GM12872 (cell line): ENCODE measurements at regions not wholly inside any gene's neighbourhood (a gene's known extent, or its start where the extent isn't known, plus 50 kb on each side); places are given as distances from the start of the nearest gene placed in this dataset.

ENCODE experiments used
- CTCF ChIP-seq: IDR thresholded peaks from 3 replicates; pipeline ENCODE4 v1.5.1; 2011; ENCODE audit warnings: low read depth, mild to moderate bottlenecking, low read length, moderate library complexity; ENCODE audit not compliant: insufficient read depth

- TF ChIP-seq CTCF: no peak
Observed at GRCh38 chr3:104070906-104071305, 1295.8 kb upstream of the ALCAM start.

- no peak for TF ChIP-seq CTCF
Observed at GRCh38 chr3:104080088-104080626, 1286.6 kb upstream of the ALCAM start.

- no peak for TF ChIP-seq CTCF
Observed at GRCh38 chr3:104088738-104089137, 1278.0 kb upstream of the ALCAM start.

GRCh38 chr3:104101736-104102135, 1265.0 kb upstream of the ALCAM start:
- TF ChIP-seq CTCF: no peak

- peak; percentile 81 for TF ChIP-seq CTCF
Observed at GRCh38 chr3:104102386-104102785, 1264.3 kb upstream of the ALCAM start.

GRCh38 chr3:104106276-104106675, 1260.4 kb upstream of the ALCAM start:
- no peak for TF ChIP-seq CTCF

GRCh38 chr3:104108522-104108921, 1258.2 kb upstream of the ALCAM start:
- no peak for TF ChIP-seq CTCF

GRCh38 chr3:104126463-104126862, 1240.2 kb upstream of the ALCAM start:
- no peak for TF ChIP-seq CTCF
